Lung (tissue), 11 donors: ENCODE measurements at regions not wholly inside any gene's neighbourhood (a gene's known extent, or its start where the extent isn't known, plus 50 kb on each side); places are given as distances from the start of the nearest gene placed in this dataset.

Experiments
- ATAC-seq: fragments of 200-7000 bp; cut with Tn5 transposase; one replicate; pipeline ENCODE4 v1.9.1; 2020; ENCODE audit warnings: moderate number of reproducible peaks; ENCODE audit not compliant: insufficient read depth, low FRiP score
- DNase-seq, 3 donors: peaks; one replicate each; pipeline ENCODE4 v3.0.0-alpha.2; 2013 to 2017
- H3K27ac ChIP-seq, 2 donors: one replicate each; pipeline ENCODE4 v1.5.1; 2013; ENCODE audit warnings: mild to moderate bottlenecking in 2 of 2, moderate library complexity in 2 of 2, control low read depth in 1 of 2, inconsistent platforms in 1 of 2, low read depth in 1 of 2, low read length in 1 of 2
- H3K27me3 ChIP-seq, 3 donors: one replicate each; pipeline ENCODE4 v1.5.1; 2013; ENCODE audit warnings: low read length in 2 of 3; ENCODE audit not compliant: control insufficient read depth in 3 of 3, insufficient read depth in 3 of 3
- H3K36me3 ChIP-seq, 4 donors: one replicate each; pipeline ENCODE4 v1.5.1; 2013; ENCODE audit warnings: low read length in 4 of 4, mild to moderate bottlenecking in 1 of 4, moderate library complexity in 1 of 4; ENCODE audit not compliant: control insufficient read depth in 4 of 4, insufficient read depth in 4 of 4
- H3K4me1 ChIP-seq, 5 donors: one replicate each; pipeline ENCODE4 v1.5.1; 2013; ENCODE audit warnings: low read length in 5 of 5, mild to moderate bottlenecking in 2 of 5, moderate library complexity in 1 of 5; ENCODE audit not compliant: control insufficient read depth in 5 of 5, insufficient read depth in 5 of 5
- H3K4me3 ChIP-seq: one replicate; pipeline ENCODE4 v1.5.1; 2013; ENCODE audit warnings: mild to moderate bottlenecking, control low read depth, moderate library complexity
- H3K9ac ChIP-seq, 2 donors: one replicate each; pipeline ENCODE4 v1.5.1; 2013; ENCODE audit warnings: low read length in 2 of 2, control low read depth in 1 of 2; ENCODE audit not compliant: insufficient read depth in 1 of 2
- H3K9me3 ChIP-seq, 4 donors: one replicate each; pipeline ENCODE4 v1.5.1; 2013; ENCODE audit warnings: low read length in 3 of 4, mild to moderate bottlenecking in 1 of 4, moderate library complexity in 1 of 4; ENCODE audit not compliant: control insufficient read depth in 4 of 4, insufficient read depth in 3 of 4
- WGBS, 2 donors: extraction: QIAGEN DNeasy Blood & Tissue Kit; methylation state at CpG; one replicate each; pipeline ENCODE4 v1.1.7; 2013; 5-methylcytosine and 5-hydroxymethylcytosine counted together
- TF ChIP-seq, protein P1 (sequence below): IDR thresholded peaks from 2 replicates; pipeline ENCODE4 v1.5.1; 2012; ENCODE audit warnings: mild to moderate bottlenecking; ENCODE audit errors: control extremely low read depth, extremely low read depth
- donor health status: control.
- donor health status: control.
- donor health status: Bipolar disorder and iron deficiency.
- donor health status: healthy.
- donor health status: DM: yes; HTN: yes; CAD: no.

DNA sequence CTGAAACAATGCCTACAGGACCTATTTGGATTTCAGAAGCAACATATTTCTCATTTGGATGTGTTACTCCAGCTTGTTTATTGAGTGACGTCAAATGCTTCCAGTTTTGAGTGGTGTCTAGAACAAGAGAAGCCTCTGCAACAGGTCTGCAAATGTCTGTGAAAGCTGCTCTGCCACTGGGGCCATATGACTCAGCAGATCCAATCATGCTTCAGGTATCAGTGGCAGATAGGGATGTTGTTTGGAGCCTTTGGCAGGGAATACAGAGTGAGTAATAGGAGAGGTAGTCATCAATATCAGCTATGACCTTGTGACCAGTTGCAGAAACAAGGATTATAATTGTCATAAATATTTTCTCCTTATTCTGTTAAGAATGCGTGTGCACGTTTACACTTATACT, 141.1 kb upstream of the ZXDA start:
- no peak for DNase-seq
- 54 to 72% methylated on average over 3 of the region's 3 CpGs for WGBS, 2 donors
- TF ChIP-seq, protein P1, sequence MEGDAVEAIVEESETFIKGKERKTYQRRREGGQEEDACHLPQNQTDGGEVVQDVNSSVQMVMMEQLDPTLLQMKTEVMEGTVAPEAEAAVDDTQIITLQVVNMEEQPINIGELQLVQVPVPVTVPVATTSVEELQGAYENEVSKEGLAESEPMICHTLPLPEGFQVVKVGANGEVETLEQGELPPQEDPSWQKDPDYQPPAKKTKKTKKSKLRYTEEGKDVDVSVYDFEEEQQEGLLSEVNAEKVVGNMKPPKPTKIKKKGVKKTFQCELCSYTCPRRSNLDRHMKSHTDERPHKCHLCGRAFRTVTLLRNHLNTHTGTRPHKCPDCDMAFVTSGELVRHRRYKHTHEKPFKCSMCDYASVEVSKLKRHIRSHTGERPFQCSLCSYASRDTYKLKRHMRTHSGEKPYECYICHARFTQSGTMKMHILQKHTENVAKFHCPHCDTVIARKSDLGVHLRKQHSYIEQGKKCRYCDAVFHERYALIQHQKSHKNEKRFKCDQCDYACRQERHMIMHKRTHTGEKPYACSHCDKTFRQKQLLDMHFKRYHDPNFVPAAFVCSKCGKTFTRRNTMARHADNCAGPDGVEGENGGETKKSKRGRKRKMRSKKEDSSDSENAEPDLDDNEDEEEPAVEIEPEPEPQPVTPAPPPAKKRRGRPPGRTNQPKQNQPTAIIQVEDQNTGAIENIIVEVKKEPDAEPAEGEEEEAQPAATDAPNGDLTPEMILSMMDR, result no peak

DNA sequence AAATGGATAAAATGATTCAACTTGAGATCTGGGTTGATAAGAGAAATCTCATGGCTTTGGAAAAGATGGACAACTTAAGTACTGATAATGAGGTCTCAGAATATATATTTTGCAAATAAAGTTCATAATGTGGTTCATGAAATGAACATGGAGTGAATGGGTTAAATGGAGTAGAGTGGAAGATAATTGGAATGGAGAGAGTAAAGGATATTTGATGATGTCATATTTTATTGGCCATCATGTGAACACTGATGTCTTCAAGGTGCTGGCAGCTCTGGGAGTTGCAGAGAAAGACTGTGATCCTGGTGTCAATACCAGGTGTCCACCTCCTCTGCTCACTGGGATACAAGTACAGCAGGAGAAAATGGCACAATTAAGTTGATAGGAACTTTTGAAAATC, 133.9 kb upstream of the ZXDA start:
- DNase-seq (no peak), ATAC-seq (no peak)
- Histone ChIP-seq H3K9ac (no peak overlapping the region), H3K4me3 (no peak overlapping the region), H3K36me3 (no peaks in the 10 kb centered on the region), H3K4me1 (no peaks in the 10 kb centered on the region), H3K27me3 (no peaks in the 10 kb centered on the region), H3K27ac (no peak overlapping the region), H3K9me3 (peaks cover 0 to 16% (median 6%) of the 10 kb centered on the region in 4 donors)
- TF ChIP-seq, protein P1, result no peak

More for the DNA sequence above, 141.1 kb upstream of the ZXDA start:
- Histone ChIP-seq H3K9me3 (peaks cover 0 to 23% (median 4%) of the 10 kb centered on the region in 4 donors), H3K27ac (no peak overlapping the region), H3K9ac (no peak overlapping the region), H3K4me3 (no peak overlapping the region), H3K27me3 (no peaks in the 10 kb centered on the region), H3K4me1 (no peaks in the 10 kb centered on the region), H3K36me3 (no peaks in the 10 kb centered on the region)
- ATAC-seq, result no peak

DNA sequence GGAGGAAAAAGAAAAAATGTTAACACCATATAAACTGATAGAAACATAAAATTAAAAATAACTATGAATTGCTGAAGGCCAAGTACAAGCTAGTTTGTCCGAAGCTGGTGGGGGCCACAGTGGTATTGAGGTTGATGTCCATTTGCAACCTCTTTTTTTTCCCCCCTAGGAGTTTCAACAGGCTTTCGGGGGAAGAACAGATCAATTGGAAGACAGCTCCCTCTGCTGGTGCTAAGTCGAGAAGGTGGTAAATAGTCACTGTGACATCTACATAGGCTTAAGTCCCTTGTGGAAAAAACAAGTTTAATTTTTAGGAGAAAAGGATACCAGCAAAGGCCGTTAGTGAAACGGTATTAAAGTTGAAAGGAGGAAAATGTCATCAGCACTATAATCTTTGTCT, 115.7 kb upstream of the ZXDA start:
- no peaks in the 10 kb centered on the region for H3K27me3 ChIP-seq
- no peak overlapping the region for H3K9ac ChIP-seq
- H3K4me1 ChIP-seq, result no peaks in the 10 kb centered on the region
- WGBS, 2 donors, result 13 to 22% methylated on average over 5 of the region's 5 CpGs
- peak in 1 of 3 donors; percentile 9 for DNase-seq
- H3K36me3 ChIP-seq, result no peaks in the 10 kb centered on the region
- no peak overlapping the region for H3K4me3 ChIP-seq
- ATAC-seq, result no peak
- H3K9me3 ChIP-seq, result peaks cover 0 to 4% (median 0%) of the 10 kb centered on the region in 4 donors
- TF ChIP-seq, protein P1, result peak; percentile 17
- H3K27ac ChIP-seq, result no peak overlapping the region

DNA sequence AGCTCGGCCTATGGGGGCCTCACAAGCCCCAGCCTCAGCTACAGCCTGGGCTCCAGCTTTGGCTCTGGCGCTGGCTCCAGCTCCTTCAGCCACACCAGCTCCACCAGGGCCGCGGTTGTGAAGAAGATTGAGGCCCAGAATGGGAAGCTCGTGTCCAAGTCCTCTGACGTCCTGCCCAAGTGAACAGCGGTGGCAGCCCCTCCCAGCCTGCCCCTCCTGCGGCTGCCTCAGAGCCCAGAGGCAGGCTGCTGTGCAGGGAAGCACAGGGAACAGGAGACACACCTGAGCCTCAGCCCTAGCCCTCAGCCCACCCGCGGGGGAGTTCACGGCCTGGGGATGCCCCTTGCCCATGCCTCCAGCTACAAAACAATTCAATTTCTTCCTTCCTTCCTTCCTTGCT, 75.7 kb upstream of the ZXDA start:
- 80 to 97% methylated on average over 7 to 11 of the region's 11 CpGs for WGBS, 2 donors
- TF ChIP-seq, protein P1, result no peak
- H3K27ac ChIP-seq, result no peak overlapping the region
- H3K4me1 ChIP-seq, result no peaks in the 10 kb centered on the region
- H3K36me3 ChIP-seq, result no peaks in the 10 kb centered on the region
- H3K9me3 ChIP-seq, result peaks cover 0 to 20% (median 8%) of the 10 kb centered on the region in 4 donors
- DNase-seq (no peak), ATAC-seq (no peak)
- no peak overlapping the region for H3K9ac ChIP-seq
- no peaks in the 10 kb centered on the region for H3K27me3 ChIP-seq
- H3K4me3 ChIP-seq, result no peak overlapping the region
